K562 (cell line): ENCODE measurements at regions not wholly inside any gene's neighbourhood (a gene's known extent, or its start where the extent isn't known, plus 50 kb on each side); places are given as distances from the start of the nearest gene placed in this dataset.

Source experiments
- BCOR ChIP-seq: fragments of 450-650 bp; IDR thresholded peaks from 2 replicates; pipeline ENCODE4 v1.6.1; 2016
- DMBX1 ChIP-seq: fragments of 250-450 bp; sonication (Bioruptor Pico); IDR thresholded peaks from 2 replicates; pipeline ENCODE4 v1.8.0; 2022; ENCODE audit warnings: inconsistent platforms, mild to moderate bottlenecking, moderate library complexity, borderline replicate concordance
- ERF ChIP-seq: fragments of 450-650 bp; formaldehyde crosslinking; IDR thresholded peaks from 2 replicates; pipeline ENCODE4 v1.4.0; 2020; ENCODE audit warnings: mild to moderate bottlenecking, mixed read lengths
- KLF6 ChIP-seq: fragments of 250-450 bp; sonication (Bioruptor Pico); IDR thresholded peaks from 2 replicates; pipeline ENCODE4 v1.4.0; 2020; ENCODE audit warnings: mild to moderate bottlenecking, moderate library complexity, borderline replicate concordance
- NR2C1 ChIP-seq, 2 experiments: fragments of 450-650 bp; IDR thresholded peaks; 2 replicates each; pipeline ENCODE4 v1.6.1; 2017; ENCODE audit warnings: mild to moderate bottlenecking in 2 of 2, antibody characterized with exemption in 1 of 2, inconsistent platforms in 1 of 2, missing compliant biosample characterization in 1 of 2, missing genetic modification characterization in 1 of 2
- TGIF2 ChIP-seq: sonication (generic); formaldehyde crosslinking; IDR thresholded peaks from 2 replicates; pipeline ENCODE4 v1.8.1; 2022; ENCODE audit warnings: mild to moderate bottlenecking, missing genetic modification reagents, moderate library complexity
- YBX1 ChIP-seq: fragments of 450-650 bp; IDR thresholded peaks from 2 replicates; pipeline ENCODE4 v1.7.1; 2016; ENCODE audit warnings: mild to moderate bottlenecking
- ZNF408 ChIP-seq: fragments of 250-450 bp; sonication (Bioruptor Pico); IDR thresholded peaks from 2 replicates; pipeline ENCODE4 v1.4.0; 2020; ENCODE audit warnings: low read depth, mild to moderate bottlenecking, moderate library complexity
- ZNF41 ChIP-seq: fragments of 250-450 bp; sonication (Bioruptor Pico); conservative IDR thresholded peaks from 2 replicates; pipeline ENCODE4 v1.4.0; 2020; ENCODE audit warnings: mild to moderate bottlenecking
- TF ChIP-seq, protein P1 (sequence below): fragments of 450-650 bp; IDR thresholded peaks from 2 replicates; pipeline ENCODE4 v1.6.1; 2016; ENCODE audit warnings: mild to moderate bottlenecking, moderate library complexity
- TF ChIP-seq, protein P2 (sequence below): fragments of 200-800 bp; sonication (Bioruptor generic); IDR thresholded peaks from 2 replicates; pipeline ENCODE4 v1.6.1; 2017; ENCODE audit warnings: missing genetic modification characterization, missing compliant biosample characterization

DNA sequence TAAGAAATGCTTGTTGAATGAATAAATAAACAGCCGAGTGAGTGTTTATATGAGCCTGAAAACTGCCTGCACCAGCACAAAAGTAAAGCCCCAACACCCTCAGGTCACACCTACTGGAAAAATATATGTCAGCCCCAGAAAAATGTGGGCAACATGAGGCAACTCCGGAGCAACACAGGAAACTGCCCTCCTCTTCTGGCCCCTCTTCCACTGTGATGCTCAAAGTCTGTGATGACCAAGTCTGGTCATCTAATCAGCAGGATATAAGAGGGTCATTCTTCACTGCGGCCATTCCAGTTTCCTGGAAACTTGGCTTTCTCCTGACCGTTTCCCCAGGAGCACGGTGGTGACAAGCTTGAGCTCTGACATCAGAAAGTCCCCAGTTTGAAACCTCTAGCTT, 159.6 kb upstream of the PZP start (continued):
- TF ChIP-seq KLF6 (CRISPR knock-in tag) (peak; percentile 76; the same call in 1 of the 2 replicates), ZNF41 (CRISPR knock-in tag) (0 out of 2 replicates have a peak, but pooled peaks have one; percentile 55), TGIF2 (CRISPR knock-in tag) (no peak), BCOR (no peak), ZNF408 (CRISPR knock-in tag) (no peak), ERF (CRISPR knock-in tag) (0 out of 2 replicates have a peak, but pooled peaks have one; percentile 13), NR2C1 (IDR thresholded peaks at IDR 0.05) (no peak), NR2C1 (tag; IDR thresholded peaks at IDR 0.05) (peak; percentile 31; the same call in 1 of the 2 replicates), DMBX1 (CRISPR knock-in tag) (peak; percentile 71; the same call in 1 of the 2 replicates), YBX1 (no peak)
- TF ChIP-seq, protein P1, sequence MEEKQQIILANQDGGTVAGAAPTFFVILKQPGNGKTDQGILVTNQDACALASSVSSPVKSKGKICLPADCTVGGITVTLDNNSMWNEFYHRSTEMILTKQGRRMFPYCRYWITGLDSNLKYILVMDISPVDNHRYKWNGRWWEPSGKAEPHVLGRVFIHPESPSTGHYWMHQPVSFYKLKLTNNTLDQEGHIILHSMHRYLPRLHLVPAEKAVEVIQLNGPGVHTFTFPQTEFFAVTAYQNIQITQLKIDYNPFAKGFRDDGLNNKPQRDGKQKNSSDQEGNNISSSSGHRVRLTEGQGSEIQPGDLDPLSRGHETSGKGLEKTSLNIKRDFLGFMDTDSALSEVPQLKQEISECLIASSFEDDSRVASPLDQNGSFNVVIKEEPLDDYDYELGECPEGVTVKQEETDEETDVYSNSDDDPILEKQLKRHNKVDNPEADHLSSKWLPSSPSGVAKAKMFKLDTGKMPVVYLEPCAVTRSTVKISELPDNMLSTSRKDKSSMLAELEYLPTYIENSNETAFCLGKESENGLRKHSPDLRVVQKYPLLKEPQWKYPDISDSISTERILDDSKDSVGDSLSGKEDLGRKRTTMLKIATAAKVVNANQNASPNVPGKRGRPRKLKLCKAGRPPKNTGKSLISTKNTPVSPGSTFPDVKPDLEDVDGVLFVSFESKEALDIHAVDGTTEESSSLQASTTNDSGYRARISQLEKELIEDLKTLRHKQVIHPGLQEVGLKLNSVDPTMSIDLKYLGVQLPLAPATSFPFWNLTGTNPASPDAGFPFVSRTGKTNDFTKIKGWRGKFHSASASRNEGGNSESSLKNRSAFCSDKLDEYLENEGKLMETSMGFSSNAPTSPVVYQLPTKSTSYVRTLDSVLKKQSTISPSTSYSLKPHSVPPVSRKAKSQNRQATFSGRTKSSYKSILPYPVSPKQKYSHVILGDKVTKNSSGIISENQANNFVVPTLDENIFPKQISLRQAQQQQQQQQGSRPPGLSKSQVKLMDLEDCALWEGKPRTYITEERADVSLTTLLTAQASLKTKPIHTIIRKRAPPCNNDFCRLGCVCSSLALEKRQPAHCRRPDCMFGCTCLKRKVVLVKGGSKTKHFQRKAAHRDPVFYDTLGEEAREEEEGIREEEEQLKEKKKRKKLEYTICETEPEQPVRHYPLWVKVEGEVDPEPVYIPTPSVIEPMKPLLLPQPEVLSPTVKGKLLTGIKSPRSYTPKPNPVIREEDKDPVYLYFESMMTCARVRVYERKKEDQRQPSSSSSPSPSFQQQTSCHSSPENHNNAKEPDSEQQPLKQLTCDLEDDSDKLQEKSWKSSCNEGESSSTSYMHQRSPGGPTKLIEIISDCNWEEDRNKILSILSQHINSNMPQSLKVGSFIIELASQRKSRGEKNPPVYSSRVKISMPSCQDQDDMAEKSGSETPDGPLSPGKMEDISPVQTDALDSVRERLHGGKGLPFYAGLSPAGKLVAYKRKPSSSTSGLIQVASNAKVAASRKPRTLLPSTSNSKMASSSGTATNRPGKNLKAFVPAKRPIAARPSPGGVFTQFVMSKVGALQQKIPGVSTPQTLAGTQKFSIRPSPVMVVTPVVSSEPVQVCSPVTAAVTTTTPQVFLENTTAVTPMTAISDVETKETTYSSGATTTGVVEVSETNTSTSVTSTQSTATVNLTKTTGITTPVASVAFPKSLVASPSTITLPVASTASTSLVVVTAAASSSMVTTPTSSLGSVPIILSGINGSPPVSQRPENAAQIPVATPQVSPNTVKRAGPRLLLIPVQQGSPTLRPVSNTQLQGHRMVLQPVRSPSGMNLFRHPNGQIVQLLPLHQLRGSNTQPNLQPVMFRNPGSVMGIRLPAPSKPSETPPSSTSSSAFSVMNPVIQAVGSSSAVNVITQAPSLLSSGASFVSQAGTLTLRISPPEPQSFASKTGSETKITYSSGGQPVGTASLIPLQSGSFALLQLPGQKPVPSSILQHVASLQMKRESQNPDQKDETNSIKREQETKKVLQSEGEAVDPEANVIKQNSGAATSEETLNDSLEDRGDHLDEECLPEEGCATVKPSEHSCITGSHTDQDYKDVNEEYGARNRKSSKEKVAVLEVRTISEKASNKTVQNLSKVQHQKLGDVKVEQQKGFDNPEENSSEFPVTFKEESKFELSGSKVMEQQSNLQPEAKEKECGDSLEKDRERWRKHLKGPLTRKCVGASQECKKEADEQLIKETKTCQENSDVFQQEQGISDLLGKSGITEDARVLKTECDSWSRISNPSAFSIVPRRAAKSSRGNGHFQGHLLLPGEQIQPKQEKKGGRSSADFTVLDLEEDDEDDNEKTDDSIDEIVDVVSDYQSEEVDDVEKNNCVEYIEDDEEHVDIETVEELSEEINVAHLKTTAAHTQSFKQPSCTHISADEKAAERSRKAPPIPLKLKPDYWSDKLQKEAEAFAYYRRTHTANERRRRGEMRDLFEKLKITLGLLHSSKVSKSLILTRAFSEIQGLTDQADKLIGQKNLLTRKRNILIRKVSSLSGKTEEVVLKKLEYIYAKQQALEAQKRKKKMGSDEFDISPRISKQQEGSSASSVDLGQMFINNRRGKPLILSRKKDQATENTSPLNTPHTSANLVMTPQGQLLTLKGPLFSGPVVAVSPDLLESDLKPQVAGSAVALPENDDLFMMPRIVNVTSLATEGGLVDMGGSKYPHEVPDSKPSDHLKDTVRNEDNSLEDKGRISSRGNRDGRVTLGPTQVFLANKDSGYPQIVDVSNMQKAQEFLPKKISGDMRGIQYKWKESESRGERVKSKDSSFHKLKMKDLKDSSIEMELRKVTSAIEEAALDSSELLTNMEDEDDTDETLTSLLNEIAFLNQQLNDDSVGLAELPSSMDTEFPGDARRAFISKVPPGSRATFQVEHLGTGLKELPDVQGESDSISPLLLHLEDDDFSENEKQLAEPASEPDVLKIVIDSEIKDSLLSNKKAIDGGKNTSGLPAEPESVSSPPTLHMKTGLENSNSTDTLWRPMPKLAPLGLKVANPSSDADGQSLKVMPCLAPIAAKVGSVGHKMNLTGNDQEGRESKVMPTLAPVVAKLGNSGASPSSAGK: peak; percentile 48
- TF ChIP-seq, protein P2, sequence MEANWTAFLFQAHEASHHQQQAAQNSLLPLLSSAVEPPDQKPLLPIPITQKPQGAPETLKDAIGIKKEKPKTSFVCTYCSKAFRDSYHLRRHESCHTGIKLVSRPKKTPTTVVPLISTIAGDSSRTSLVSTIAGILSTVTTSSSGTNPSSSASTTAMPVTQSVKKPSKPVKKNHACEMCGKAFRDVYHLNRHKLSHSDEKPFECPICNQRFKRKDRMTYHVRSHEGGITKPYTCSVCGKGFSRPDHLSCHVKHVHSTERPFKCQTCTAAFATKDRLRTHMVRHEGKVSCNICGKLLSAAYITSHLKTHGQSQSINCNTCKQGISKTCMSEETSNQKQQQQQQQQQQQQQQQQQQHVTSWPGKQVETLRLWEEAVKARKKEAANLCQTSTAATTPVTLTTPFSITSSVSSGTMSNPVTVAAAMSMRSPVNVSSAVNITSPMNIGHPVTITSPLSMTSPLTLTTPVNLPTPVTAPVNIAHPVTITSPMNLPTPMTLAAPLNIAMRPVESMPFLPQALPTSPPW (CRISPR knock-in tag): no peak
